PC-9 (cell line): ENCODE measurements at regions not wholly inside any gene's neighbourhood (a gene's known extent, or its start where the extent isn't known, plus 50 kb on each side); places are given as distances from the start of the nearest gene placed in this dataset.

Source experiments
- BruUV-seq: library from RNA; stranded (reverse); fragments of 400-500 nt; replicated peaks from 2 replicates; lab custom pipeline; 2021; lab: Mats Ljungman, UMichigan
- CTCF ChIA-PET: fragments of 300-600 bp; sonication (Branson Sonifier 250); formaldehyde crosslinking; loops from one replicate; lab custom pipeline; 2022; ENCODE audit warnings: antibody characterized with exemption; lab: Charles Lee
- POLR2A ChIA-PET: fragments of 300-600 bp; sonication (Branson Sonifier 250); formaldehyde crosslinking; loops from one replicate; lab custom pipeline; 2022; ENCODE audit warnings: antibody characterized with exemption; ENCODE audit not compliant: unreplicated experiment; lab: Charles Lee
- DNase-seq, 2 experiments: peaks; one replicate each; pipeline versions ENCODE4 v3.0.0 to v3.0.0-alpha.2; 2015 to 2022; ENCODE audit warnings: mixed read lengths in 1 of 2
- H2AFZ ChIP-seq: fragments of 200-600 bp; sonication (generic); 2 replicates; pipeline ENCODE4 v1.8.1; 2017; ENCODE audit warnings: antibody characterized with exemption
- H3F3A ChIP-seq: fragments of 200-600 bp; sonication (generic); 2 replicates; pipeline ENCODE4 v1.8.1; 2017; ENCODE audit warnings: antibody characterized with exemption, mild to moderate bottlenecking, low read depth; ENCODE audit not compliant: insufficient read depth
- H3K27ac ChIP-seq: fragments of 200-600 bp; sonication (generic); 2 replicates; pipeline ENCODE4 v1.6.1; 2016; ENCODE audit warnings: mixed run types
- H3K27me3 ChIP-seq: fragments of 200-600 bp; sonication (generic); 2 replicates; pipeline ENCODE4 v1.6.1; 2016; ENCODE audit warnings: low read depth, mixed run types; ENCODE audit not compliant: insufficient read depth
- H3K36me3 ChIP-seq: fragments of 200-600 bp; sonication (generic); 2 replicates; pipeline ENCODE4 v1.6.1; 2016; ENCODE audit warnings: low read depth, mixed run types
- H3K4me1 ChIP-seq: fragments of 200-600 bp; sonication (generic); replicated peaks from 2 replicates; pipeline ENCODE4 v1.6.1; 2016; ENCODE audit warnings: mixed run types; ENCODE audit not compliant: insufficient read depth
- H3K4me2 ChIP-seq: fragments of 200-600 bp; sonication (generic); 2 replicates; pipeline ENCODE4 v1.6.1; 2017; ENCODE audit warnings: mixed run types
- H3K4me3 ChIP-seq: fragments of 200-600 bp; sonication (generic); 2 replicates; pipeline ENCODE4 v1.6.1; 2016; ENCODE audit warnings: mixed run types
- H3K79me2 ChIP-seq: fragments of 200-600 bp; sonication (generic); 2 replicates; pipeline ENCODE4 v1.6.1; 2017; ENCODE audit warnings: low read depth, mixed run types
- H3K9me2 ChIP-seq: fragments of 200-600 bp; sonication (generic); 2 replicates; pipeline ENCODE4 v1.8.1; 2017; ENCODE audit warnings: mild to moderate bottlenecking; ENCODE audit not compliant: insufficient read depth
- H3K9me3 ChIP-seq: fragments of 200-600 bp; sonication (generic); 2 replicates; pipeline ENCODE4 v1.8.1; 2016; ENCODE audit warnings: low read depth; ENCODE audit not compliant: insufficient read depth
- H4K20me1 ChIP-seq: fragments of 200-600 bp; sonication (generic); 2 replicates; pipeline ENCODE4 v1.8.1; 2017; ENCODE audit not compliant: insufficient read depth
- CTCF ChIP-seq: fragments of 200-600 bp; sonication (generic); conservative IDR thresholded peaks from 2 replicates; pipeline ENCODE4 v1.6.1; 2017; ENCODE audit warnings: mixed run types, antibody characterized with exemption, mild to moderate bottlenecking, moderate library complexity
- EZH2 ChIP-seq: fragments of 200-600 bp; sonication (generic); IDR thresholded peaks from 2 replicates; pipeline ENCODE4 v1.8.0; 2017; ENCODE audit warnings: antibody characterized with exemption, low read depth
- intact Hi-C: fragments of 100-400 bp; cut with micrococcal nuclease; formaldehyde crosslinking; loops from one replicate; pipeline ENCODE4 v1.10.0; 2022; ENCODE audit not compliant: unreplicated experiment

GRCh38 chr14:36442824-36443241, 77.2 kb downstream of the NKX2-1 start:
- ChIA-PET CTCF (no interaction called here), POLR2A (no interaction called here)
- Histone ChIP-seq H3K4me1 (no peaks in the 10 kb centered on the region), H3K36me3 (no peaks in the 10 kb centered on the region), H3F3A (no peaks in the 10 kb centered on the region), H4K20me1 (no peaks in the 10 kb centered on the region), H3K4me3 (no peak overlapping the region), H3K27ac (no peak overlapping the region), H3K9me3 (no peaks in the 10 kb centered on the region), H2AFZ (no peak overlapping the region), H3K9me2 (no peaks in the 10 kb centered on the region), H3K27me3 (no peaks in the 10 kb centered on the region), H3K4me2 (no peak overlapping the region), H3K79me2 (no peaks in the 10 kb centered on the region)
- no TSS peak for BruUV-seq
- no peak for TF ChIP-seq EZH2
- no peak for TF ChIP-seq CTCF
- intact Hi-C loops = no loop called here
- DNase-seq = no peak

- Histone ChIP-seq H3K9me2 (no peaks in the 10 kb centered on the region), H3K27ac (no peak overlapping the region), H3K36me3 (no peaks in the 10 kb centered on the region), H3K27me3 (no peaks in the 10 kb centered on the region), H3K79me2 (no peaks in the 10 kb centered on the region), H3K4me2 (no peak overlapping the region), H2AFZ (no peak overlapping the region), H3K4me1 (no peaks in the 10 kb centered on the region), H4K20me1 (no peaks in the 10 kb centered on the region), H3K4me3 (no peak overlapping the region), H3K9me3 (no peaks in the 10 kb centered on the region), H3F3A (no peaks in the 10 kb centered on the region)
- no TSS peak for BruUV-seq
- DNase-seq = no peak
- CTCF ChIA-PET = no interaction called here
- POLR2A ChIA-PET = no interaction called here
- intact Hi-C loops = no loop called here
- TF ChIP-seq CTCF = no peak
- no peak for TF ChIP-seq EZH2
These were observed 78.7 kb downstream of the NKX2-1 start for GRCh38 chr14:36441283-36441682.

- no peaks in the 10 kb centered on the region for H3K79me2 ChIP-seq
- no peaks in the 10 kb centered on the region for H3K27me3 ChIP-seq
- no peak overlapping the region for H3K4me3 ChIP-seq
- H3K27ac ChIP-seq = no peak overlapping the region
- no peak for TF ChIP-seq CTCF
- no peak for TF ChIP-seq EZH2
- no TSS peak for BruUV-seq
- no peaks in the 10 kb centered on the region for H3F3A ChIP-seq
- no peak overlapping the region for H3K4me2 ChIP-seq
- ChIA-PET CTCF (no interaction called here), POLR2A (no interaction called here)
- intact Hi-C loops = no loop called here
- H3K9me2 ChIP-seq = no peaks in the 10 kb centered on the region
- H3K9me3 ChIP-seq = no peaks in the 10 kb centered on the region
- H2AFZ ChIP-seq = no peak overlapping the region
- H3K36me3 ChIP-seq = no peaks in the 10 kb centered on the region
- no peak for DNase-seq
- no peaks in the 10 kb centered on the region for H3K4me1 ChIP-seq
- no peaks in the 10 kb centered on the region for H4K20me1 ChIP-seq
These were observed 80.3 kb downstream of the NKX2-1 start for GRCh38 chr14:36439766-36440165.
